ENCODE measurements at regions not wholly inside any gene's neighbourhood (a gene's known extent, or its start where the extent isn't known, plus 50 kb on each side); places are given as distances from the start of the nearest gene placed in this dataset.
"Not testable (repeated sequence)": the region's sequence is repeated elsewhere in the genome, so short reads cannot be mapped to it uniquely, and the experiment has no call there.

DNA sequence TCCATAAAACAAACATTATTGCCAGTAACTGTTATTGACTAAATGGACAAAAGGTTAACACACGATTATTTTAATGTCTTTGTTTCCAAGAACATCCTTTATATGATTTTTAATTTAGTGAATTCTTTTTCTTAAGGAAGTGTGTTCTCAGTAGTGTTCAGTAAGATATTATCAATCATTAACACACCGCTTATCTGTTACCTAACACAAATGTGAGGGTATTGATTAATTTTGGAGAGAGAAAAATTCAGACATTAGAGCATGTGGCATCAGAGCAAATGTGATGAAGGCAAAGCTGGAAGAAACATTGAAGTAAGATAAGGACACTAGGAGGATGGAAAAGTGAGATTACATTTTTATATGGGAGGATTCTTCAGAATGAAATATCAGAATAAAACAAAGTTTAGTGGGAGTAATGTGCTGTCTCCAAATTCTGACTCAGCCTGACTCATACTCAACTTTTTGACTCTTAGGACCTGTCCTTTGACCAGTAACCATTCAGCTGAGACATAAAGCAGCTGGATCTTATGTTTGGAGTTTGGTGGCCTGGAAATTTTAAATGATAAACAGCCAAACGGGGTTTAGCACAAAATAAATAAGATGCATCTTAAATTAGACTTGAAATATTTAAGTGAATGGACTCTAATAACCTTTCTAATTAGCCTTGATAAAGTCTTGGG lies 348.6 kb downstream of the CD109 start:
- no peak overlapping the region for H3K27ac Mint-ChIP-seq

DNA sequence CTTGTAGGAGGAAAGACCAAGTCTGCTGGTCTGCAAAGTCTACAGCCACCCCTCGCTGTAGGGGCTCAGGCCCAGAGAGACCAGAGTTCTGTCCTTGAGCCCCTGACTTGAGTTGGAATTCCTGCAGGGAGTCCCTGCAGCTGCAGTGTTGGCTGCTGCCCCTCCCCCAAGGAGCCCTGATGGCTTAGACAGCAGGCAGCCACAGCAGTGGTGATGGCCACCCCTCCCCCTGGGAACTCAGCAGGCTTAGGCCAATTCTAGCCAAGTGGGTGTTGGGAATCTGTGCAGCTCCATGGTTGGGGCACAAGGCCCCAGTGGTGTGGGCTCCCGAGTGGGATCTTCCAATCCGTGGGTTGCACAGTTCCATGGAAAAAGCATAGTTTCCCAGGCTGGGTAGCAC lies 345.4 kb downstream of the CD109 start:
- intact Hi-C loops (cut with micrococcal nuclease), result no loop called here
- Mint-ChIP-seq H3K4me1 (ENCODE audit: low read depth) (no peaks in the 10 kb centered on the region), H3K36me3 (no peaks in the 10 kb centered on the region), H3K27ac (no peak overlapping the region), H3K27me3 (no peaks in the 10 kb centered on the region), H3K9me3 (no peaks in the 10 kb centered on the region), H3K4me3 (no peak overlapping the region)
- DNase-seq, result no peak
- ChIA-PET POLR2A (no interaction called here), CTCF (no interaction called here)

More for the DNA sequence above, 348.6 kb downstream of the CD109 start:
- POLR2A ChIA-PET, result no interaction called here
- CTCF ChIA-PET, result no interaction called here
- Mint-ChIP-seq H3K4me1 (ENCODE audit: low read depth) (no peaks in the 10 kb centered on the region), H3K9me3 (no peaks in the 10 kb centered on the region), H3K27me3 (no peaks in the 10 kb centered on the region), H3K36me3 (no peaks in the 10 kb centered on the region), H3K4me3 (no peak overlapping the region)
- intact Hi-C loops (cut with micrococcal nuclease), result no loop called here
- no peak for DNase-seq

DNA sequence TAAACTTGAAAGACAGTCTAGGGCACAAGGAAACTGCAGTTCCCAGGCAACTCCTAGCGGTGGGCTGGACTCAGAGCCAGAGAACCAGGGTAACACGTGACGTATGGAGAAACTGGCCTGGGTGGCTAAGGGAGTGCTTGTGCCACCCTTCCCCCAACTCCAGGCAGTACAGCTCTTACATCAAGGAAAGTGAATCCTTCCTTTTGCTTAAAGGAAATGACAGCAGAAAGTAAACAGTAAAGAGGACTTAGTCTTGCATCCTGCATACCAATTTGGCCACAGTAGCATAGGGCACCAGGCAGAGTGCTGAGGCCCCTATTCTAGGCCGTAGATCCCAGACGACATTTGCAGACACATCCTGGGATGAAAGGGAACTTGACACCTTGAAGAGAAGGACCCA lies 322.8 kb downstream of the CD109 start:
- H3K27me3 Mint-ChIP-seq, result no peaks in the 10 kb centered on the region
- H3K4me1 Mint-ChIP-seq (ENCODE audit: low read depth), result no peaks in the 10 kb centered on the region
- no peaks in the 10 kb centered on the region for H3K36me3 Mint-ChIP-seq
- H3K27ac Mint-ChIP-seq, result no peak overlapping the region
- POLR2A ChIA-PET, result no interaction called here
- DNase-seq, result no peak
- intact Hi-C loops (cut with micrococcal nuclease), result no loop called here
- no peak overlapping the region for H3K4me3 Mint-ChIP-seq
- peaks cover 5% of the 10 kb centered on the region for H3K9me3 Mint-ChIP-seq
- CTCF ChIA-PET, result no interaction called here

DNA sequence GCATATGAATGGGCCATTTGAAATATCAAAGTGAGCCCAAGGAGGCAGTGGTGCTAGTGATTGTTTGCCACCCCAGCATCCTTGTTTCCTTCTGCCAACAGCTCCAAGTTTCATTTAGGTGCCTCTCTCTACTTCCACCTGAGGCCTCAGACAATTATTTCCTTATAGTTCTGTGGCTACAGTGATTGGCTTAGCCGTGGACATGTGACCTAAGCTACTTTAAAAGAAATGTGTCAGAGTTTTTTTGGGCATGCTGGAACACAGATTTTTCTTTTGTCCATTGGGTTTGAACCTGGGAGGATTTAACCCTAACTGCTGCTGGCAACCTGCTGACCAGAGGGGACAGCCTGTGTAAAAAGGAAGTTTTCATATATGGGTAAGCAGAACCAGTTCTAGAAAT lies 319.4 kb downstream of the CD109 start:
- H3K27ac Mint-ChIP-seq, result no peak overlapping the region
- ChIA-PET POLR2A (no interaction called here), CTCF (no interaction called here)
- H3K4me3 Mint-ChIP-seq, result no peak overlapping the region
- no peaks in the 10 kb centered on the region for H3K4me1 Mint-ChIP-seq (ENCODE audit: low read depth)
- no peaks in the 10 kb centered on the region for H3K27me3 Mint-ChIP-seq
- intact Hi-C loops (cut with micrococcal nuclease), result no loop called here
- peaks cover 3% of the 10 kb centered on the region for H3K9me3 Mint-ChIP-seq
- H3K36me3 Mint-ChIP-seq, result no peaks in the 10 kb centered on the region
- no peak for DNase-seq

DNA sequence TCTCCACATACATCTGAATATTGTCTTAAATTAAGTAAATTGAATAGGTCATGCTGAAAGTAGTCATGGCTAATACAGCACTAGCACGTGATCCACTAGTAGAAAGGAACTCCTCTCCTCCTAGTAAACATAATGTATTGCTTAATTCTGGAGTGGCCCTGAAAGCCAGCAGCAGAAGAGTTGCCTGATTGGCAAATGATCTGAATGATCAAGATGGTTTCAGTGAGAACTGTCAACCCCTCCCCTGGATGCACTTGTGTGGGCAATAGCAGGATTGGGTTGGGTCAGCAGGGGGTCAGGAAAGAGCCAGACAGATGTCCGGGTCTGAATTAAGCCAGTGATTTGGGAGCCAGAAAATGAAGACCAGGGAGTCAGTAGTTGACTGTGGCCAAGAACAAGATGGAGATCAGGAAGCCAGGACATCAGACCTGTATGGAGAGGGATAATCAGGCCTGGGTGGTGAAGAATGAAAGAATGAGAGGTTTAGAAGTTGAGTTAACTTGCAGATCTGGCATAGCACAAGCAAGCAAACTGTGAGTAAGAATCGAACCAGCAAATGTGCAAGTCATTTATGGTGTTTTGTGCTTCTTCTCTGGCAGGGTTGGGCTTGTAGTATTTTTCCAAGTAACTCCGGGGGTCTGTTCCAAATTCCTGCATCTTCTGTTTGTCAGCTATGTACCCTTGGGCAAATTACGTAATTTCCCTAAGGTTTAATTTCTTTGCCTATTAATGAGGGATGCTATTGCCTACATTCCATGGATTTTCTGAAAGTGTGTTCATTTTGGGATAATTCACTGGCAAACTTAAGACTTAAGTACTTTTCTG lies 304.9 kb downstream of the CD109 start:
- Mint-ChIP-seq H3K4me3 (no peak overlapping the region), H3K9me3 (no peaks in the 10 kb centered on the region), H3K27ac (no peak overlapping the region), H3K27me3 (no peaks in the 10 kb centered on the region), H3K36me3 (no peaks in the 10 kb centered on the region), H3K4me1 (ENCODE audit: low read depth) (no peaks in the 10 kb centered on the region)
- ChIA-PET CTCF (no interaction called here), POLR2A (no interaction called here)
- no peak for DNase-seq
- intact Hi-C loops (cut with micrococcal nuclease), result no loop called here

DNA sequence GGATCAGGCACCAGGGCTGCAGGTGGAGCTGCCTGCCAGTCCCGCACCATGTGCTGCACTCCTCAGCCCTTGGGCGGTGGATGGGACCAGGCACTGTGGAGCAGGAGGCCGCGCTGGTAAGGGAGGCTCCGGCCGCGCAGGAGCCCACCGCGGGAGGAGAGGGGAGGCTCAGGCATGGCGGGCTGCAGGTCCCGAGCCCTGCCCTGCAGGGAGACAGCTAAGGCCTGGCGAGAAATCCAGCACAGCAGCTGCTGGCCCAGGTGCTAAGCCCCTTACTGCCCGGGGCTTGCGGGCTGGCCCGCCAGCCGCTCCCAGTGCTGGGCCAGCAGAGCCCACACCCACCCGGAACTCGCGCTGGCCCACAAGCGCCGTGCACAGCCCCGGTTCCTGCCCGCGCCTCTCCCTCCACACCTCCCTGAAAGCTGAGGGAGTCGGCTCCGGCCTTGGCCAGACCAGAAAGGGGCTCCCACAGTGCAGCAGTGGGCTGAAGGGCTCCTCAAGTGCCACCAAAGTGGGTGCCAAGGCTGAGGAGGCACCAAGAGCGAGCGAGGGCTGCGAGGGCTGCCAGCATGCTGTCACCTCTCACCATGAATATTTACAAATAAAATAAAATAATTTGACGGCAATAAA lies 294.7 kb downstream of the CD109 start:
- DNase-seq; H3K27ac Mint-ChIP-seq; H3K36me3 Mint-ChIP-seq; intact Hi-C loops (cut with micrococcal nuclease); H3K4me1 Mint-ChIP-seq (ENCODE audit: low read depth); H3K9me3 Mint-ChIP-seq; H3K4me3 Mint-ChIP-seq; H3K27me3 Mint-ChIP-seq; CTCF ChIA-PET; POLR2A ChIA-PET: not testable (repeated sequence)

DNA sequence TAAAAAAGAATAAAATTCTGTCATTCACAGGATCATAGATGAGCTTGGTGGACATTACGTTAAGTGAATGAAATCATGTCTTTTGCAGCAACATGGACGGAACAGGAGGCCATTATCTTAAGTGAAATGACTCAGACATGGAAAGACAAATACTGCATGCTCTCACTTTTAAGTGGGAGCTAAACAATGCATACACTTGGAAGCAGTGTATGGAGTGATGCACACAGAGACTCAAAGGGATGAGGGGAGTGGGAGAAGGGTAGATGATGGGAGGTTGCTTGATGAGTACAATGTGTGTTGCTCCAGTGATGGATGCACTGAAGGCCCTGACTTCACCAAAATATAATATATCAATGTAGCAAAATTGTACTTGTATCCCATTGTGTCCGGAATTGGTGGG lies 293.4 kb downstream of the CD109 start:
- CTCF ChIA-PET, result no interaction called here
- Mint-ChIP-seq H3K36me3 (no peaks in the 10 kb centered on the region), H3K9me3 (no peaks in the 10 kb centered on the region), H3K4me1 (ENCODE audit: low read depth) (no peaks in the 10 kb centered on the region), H3K4me3 (no peak overlapping the region), H3K27ac (no peak overlapping the region), H3K27me3 (no peaks in the 10 kb centered on the region)
- intact Hi-C loops (cut with micrococcal nuclease), result no loop called here
- POLR2A ChIA-PET, result no interaction called here
- DNase-seq, result no peak

DNA sequence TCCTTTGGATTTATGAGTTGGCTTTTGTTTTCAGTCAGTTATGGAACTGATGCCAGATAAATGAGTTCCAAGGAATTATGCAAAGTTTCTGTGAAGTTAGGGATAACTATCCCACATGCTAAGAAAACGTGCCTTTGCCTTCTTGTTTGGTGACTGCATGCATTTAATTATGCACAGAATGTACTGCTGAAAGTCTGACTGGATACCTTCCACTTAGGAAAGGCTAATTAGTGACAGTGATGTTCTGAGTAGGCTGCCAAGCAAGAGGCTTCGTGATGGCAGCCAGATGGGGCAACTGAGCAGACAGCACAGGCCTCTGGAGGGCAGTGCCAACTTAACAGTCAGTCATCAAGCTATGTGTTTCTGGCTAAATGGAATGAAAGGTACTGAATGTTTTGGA lies 289.9 kb downstream of the CD109 start:
- POLR2A ChIA-PET, result no interaction called here
- Mint-ChIP-seq H3K4me3 (no peak overlapping the region), H3K27ac (no peak overlapping the region), H3K9me3 (no peaks in the 10 kb centered on the region), H3K4me1 (ENCODE audit: low read depth) (no peaks in the 10 kb centered on the region), H3K27me3 (no peaks in the 10 kb centered on the region), H3K36me3 (no peaks in the 10 kb centered on the region)
- intact Hi-C loops (cut with micrococcal nuclease), result no loop called here
- CTCF ChIA-PET, result no interaction called here
- no peak for DNase-seq

DNA sequence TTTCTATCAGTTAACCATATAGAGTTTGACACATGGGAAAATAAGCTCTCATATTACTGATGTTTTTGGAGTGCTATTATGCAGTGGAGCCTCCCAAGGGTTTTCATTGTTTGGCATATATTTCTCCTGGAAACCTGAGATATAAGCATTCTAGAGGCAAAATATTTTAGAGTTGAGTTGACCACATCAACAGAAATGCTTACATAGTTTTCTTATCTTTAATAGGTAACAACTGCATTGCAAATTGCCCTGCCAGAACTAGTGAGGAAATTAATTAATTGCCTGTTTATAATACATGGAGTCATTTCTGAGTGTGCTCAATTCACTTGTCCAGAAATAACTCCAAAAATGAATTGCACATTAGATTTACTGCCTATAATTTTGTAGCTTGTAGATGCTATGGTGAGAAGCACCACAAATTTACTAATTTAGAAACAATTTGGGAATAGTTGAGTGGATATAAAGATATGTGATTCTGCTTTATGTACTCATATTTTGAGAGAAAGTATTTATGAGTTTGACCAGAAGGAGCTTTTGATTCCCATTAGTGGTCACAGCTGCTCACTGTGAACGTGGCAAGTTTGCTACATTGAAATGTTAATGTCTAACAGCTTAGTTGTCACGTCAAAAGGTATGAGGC lies 288.7 kb downstream of the CD109 start:
- ChIA-PET POLR2A (no interaction called here), CTCF (no interaction called here)

DNA sequence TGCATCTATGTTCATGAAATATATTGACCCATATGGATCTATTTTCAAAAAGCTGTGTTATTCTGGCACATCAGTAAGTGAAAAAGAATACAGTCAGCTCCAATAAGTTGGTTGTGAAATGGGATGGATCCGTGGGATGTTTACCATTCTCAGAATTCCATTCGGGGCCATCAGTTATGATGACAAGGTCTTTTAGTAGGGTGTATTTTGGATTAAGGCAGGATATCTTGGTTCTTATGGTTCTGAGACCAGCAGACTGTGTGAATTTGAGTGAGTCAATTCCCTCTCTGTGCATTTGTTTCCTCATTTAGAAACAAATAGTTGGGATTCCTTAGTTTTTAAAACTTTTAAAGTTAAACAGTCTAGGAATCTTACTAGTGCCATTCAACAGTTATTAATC lies 287.4 kb downstream of the CD109 start:
- ChIA-PET POLR2A (no interaction called here), CTCF (interaction anchor here (1.0 to 1.3 kb wide), 2 partner anchors 14 to 1237 kb away, joined by 3 read pairs; no protein-coding TSS in a partner anchor)
- H3K36me3 Mint-ChIP-seq, result no peaks in the 10 kb centered on the region
- no peak for DNase-seq
- no peak overlapping the region for H3K27ac Mint-ChIP-seq
- H3K4me3 Mint-ChIP-seq, result no peak overlapping the region
- no peaks in the 10 kb centered on the region for H3K9me3 Mint-ChIP-seq
- intact Hi-C loops (cut with micrococcal nuclease), result no loop called here
- no peaks in the 10 kb centered on the region for H3K27me3 Mint-ChIP-seq
- no peaks in the 10 kb centered on the region for H3K4me1 Mint-ChIP-seq (ENCODE audit: low read depth)

More for the DNA sequence above, 288.7 kb downstream of the CD109 start:
- Mint-ChIP-seq H3K36me3 (no peaks in the 10 kb centered on the region), H3K4me1 (ENCODE audit: low read depth) (no peaks in the 10 kb centered on the region), H3K4me3 (no peak overlapping the region), H3K9me3 (no peaks in the 10 kb centered on the region), H3K27ac (no peak overlapping the region), H3K27me3 (no peaks in the 10 kb centered on the region)
- no peak for DNase-seq
- intact Hi-C loops (cut with micrococcal nuclease), result no loop called here

DNA sequence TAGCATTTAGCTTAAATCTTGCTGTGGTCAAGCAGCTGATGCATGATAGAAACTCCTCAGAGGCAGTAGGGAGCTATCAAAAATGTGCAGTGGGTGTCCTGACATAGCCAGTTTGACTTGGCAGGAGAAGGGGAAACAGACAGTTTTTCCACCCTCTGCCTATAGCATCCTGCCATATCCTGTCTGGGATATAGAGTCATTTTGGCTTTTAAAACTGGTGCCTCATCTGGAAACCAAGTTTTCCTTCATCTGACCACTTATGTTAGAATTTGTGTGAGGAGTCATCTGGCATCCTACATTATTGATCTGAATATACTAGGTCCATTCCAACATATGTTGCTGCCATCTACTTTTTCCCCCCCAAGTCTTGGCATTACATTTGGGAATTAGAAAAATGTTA lies 284.1 kb downstream of the CD109 start:
- DNase-seq, result no peak
- Mint-ChIP-seq H3K4me3 (no peak overlapping the region), H3K36me3 (no peaks in the 10 kb centered on the region), H3K27me3 (no peaks in the 10 kb centered on the region), H3K27ac (no peak overlapping the region), H3K4me1 (ENCODE audit: low read depth) (no peaks in the 10 kb centered on the region), H3K9me3 (peaks cover 4% of the 10 kb centered on the region)
- ChIA-PET CTCF (no interaction called here), POLR2A (no interaction called here)
- intact Hi-C loops (cut with micrococcal nuclease), result no loop called here

DNA sequence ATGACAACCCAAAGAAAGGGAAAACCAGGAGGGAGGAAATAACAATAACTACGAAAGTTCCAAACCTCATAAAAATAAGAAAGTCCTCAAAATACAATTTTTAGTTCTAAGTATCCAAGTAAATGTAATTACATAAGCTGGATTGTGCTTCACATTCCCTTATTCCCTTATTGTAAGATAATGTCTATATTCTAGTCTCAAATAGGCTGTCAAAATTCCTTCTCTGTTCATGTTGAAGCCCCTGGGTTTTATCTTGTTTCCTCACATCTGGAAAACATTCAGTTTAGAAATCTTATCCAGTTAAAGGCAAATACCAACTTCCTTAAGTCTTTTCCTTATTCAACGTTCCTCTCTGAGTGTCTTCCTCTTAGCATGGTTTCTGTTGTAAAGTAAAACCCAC lies 282.3 kb downstream of the CD109 start:
- intact Hi-C loops (cut with micrococcal nuclease), result no loop called here
- no peaks in the 10 kb centered on the region for H3K4me1 Mint-ChIP-seq (ENCODE audit: low read depth)
- no peaks in the 10 kb centered on the region for H3K27me3 Mint-ChIP-seq
- CTCF ChIA-PET, result no interaction called here
- H3K9me3 Mint-ChIP-seq, result peaks cover 4% of the 10 kb centered on the region
- H3K27ac Mint-ChIP-seq, result no peak overlapping the region
- DNase-seq, result no peak
- POLR2A ChIA-PET, result no interaction called here
- no peak overlapping the region for H3K4me3 Mint-ChIP-seq
- H3K36me3 Mint-ChIP-seq, result no peaks in the 10 kb centered on the region

All from activated CD4-positive, alpha-beta memory T cell treated with anti-CD3 and anti-CD28 coated beads for 36 hours (primary cell).